Ectodermal cell (in vitro differentiated cells): ENCODE measurements at regions not wholly inside any gene's neighbourhood (a gene's known extent, or its start where the extent isn't known, plus 50 kb on each side); places are given as distances from the start of the nearest gene placed in this dataset.

Source experiments
- H3K27ac ChIP-seq: 2 replicates; pipeline ENCODE4 v1.7.0; 2013; ENCODE audit warnings: mild to moderate bottlenecking, low read depth, low read length; ENCODE audit not compliant: insufficient read depth, poor library complexity, severe bottlenecking
- H3K27me3 ChIP-seq: 2 replicates; pipeline ENCODE4 v1.7.0; 2013; ENCODE audit warnings: mild to moderate bottlenecking, low read length; ENCODE audit not compliant: insufficient read depth, control insufficient read depth, poor library complexity, severe bottlenecking
- H3K36me3 ChIP-seq: one replicate; pipeline ENCODE4 v1.7.0; 2013; ENCODE audit warnings: low read length; ENCODE audit not compliant: control insufficient read depth, insufficient read depth
- H3K4me1 ChIP-seq: one replicate; pipeline ENCODE4 v1.7.0; 2013; ENCODE audit warnings: low read length; ENCODE audit not compliant: control insufficient read depth, insufficient read depth
- H3K4me3 ChIP-seq: 2 replicates; pipeline ENCODE4 v1.7.0; 2013; ENCODE audit warnings: low read depth, low read length, control low read depth; ENCODE audit not compliant: insufficient read depth
- H3K9me3 ChIP-seq: 2 replicates; pipeline ENCODE4 v1.7.0; 2013; ENCODE audit warnings: mild to moderate bottlenecking, low read length, moderate library complexity; ENCODE audit not compliant: control insufficient read depth
- WGBS, 2 experiments: methylation state at CpG; one replicate each; pipeline ENCODE4 v1.1.7; 2013; ENCODE audit warnings: missing lambda C conversion rate in 2 of 2; 5-methylcytosine and 5-hydroxymethylcytosine counted together

DNA sequence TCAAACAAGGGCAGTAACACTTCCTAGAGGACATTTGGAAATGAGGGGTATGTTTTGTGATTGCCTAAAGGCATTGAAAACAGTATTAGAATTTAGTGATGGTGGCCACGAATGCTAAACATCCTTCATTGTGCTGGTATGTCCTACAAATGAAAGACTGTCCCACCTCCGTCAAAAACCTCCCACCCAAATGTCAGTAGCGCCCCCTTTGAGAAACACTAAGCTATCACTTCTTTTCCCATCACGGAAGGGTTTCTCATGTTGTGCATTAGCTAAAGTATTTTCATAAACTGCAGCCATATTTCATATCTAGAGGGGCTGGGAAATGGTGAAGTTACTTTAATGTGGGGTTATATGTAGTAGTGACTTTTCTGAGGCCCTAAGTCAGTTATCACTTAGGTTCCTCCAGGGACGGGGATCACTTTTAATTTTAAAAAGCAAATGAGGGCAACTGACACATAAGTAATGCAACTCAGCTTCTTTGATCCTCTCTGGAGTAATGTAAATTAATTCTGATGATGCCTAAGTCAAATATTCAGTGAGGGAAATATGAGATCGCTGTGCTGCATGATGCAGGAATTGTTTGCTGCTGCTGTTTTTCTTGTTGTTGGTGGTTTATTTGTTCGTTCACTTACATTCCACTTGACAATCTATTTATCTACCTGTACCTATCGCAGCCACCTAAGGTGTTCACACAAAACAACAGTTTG is 1403.4 kb upstream of the TENM4 start:
- H3K27me3 ChIP-seq, result no peaks in the 10 kb centered on the region
- H3K4me3 ChIP-seq, result no peak overlapping the region
- H3K36me3 ChIP-seq, result no peaks in the 10 kb centered on the region
- no peaks in the 10 kb centered on the region for H3K9me3 ChIP-seq
- H3K4me1 ChIP-seq, result no peaks in the 10 kb centered on the region
- WGBS, 2 experiments, result 82 to 83% methylated on average over 7 to 8 of the region's 8 CpGs
- H3K27ac ChIP-seq, result no peak overlapping the region

DNA sequence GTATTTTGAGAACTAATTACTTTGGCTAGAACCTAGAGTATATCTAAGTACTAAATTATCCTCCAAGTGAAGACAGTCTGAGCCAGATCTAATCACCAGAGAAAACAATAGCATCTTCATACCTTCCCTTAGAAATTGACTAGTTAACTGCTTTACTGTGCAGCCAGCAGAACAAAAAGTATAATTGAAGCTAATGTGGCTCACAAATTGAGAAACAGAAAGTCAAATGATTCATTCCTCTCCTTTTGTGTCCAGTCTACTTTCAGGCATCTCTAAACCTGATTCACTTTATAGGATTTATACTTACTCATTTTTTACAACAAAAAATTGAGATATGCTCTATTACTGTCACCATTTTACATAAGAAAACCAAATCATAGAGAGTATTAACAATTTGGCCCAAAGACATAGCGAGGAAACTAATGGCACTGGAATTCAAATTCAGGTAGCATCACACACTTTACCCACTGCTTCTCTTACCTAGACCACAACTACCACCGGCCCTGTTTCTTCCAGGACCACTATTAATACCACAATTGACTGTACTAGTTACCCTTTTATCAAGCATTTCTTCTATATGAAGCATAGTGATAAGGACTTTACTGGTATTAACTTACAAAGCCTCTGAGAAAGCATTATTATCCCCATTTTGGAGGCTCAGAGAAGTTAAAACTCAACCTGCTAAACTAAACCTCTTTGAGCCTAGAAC is 1402.6 kb upstream of the TENM4 start:
- no peaks in the 10 kb centered on the region for H3K9me3 ChIP-seq
- WGBS, 2 experiments, result 88 to 98% methylated on average over 2 of the region's 2 CpGs
- H3K4me3 ChIP-seq, result no peak overlapping the region
- H3K4me1 ChIP-seq, result no peaks in the 10 kb centered on the region
- H3K27me3 ChIP-seq, result no peaks in the 10 kb centered on the region
- H3K36me3 ChIP-seq, result no peaks in the 10 kb centered on the region
- no peak overlapping the region for H3K27ac ChIP-seq

DNA sequence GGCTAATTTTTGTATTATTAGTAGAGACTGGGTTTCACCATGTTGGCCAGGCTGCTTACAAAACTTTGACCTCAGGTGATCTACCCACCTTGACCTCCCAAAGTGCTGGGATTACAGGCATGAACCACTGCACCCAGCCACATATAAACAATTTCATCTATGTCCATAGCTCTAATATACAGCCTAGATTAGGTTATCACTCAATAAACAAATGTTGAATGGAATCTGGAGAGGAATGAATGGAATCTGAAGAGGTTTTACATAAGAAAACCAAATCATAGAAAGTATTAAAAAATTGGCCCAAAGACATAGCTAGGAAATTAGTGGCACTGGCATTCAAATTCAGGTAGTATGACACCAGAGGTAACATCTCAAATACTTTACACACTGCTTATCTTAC is 1401.4 kb upstream of the TENM4 start:
- Histone ChIP-seq H3K27me3 (no peaks in the 10 kb centered on the region), H3K36me3 (no peaks in the 10 kb centered on the region), H3K4me3 (no peak overlapping the region), H3K9me3 (no peaks in the 10 kb centered on the region), H3K27ac (no peak overlapping the region), H3K4me1 (no peaks in the 10 kb centered on the region)

DNA sequence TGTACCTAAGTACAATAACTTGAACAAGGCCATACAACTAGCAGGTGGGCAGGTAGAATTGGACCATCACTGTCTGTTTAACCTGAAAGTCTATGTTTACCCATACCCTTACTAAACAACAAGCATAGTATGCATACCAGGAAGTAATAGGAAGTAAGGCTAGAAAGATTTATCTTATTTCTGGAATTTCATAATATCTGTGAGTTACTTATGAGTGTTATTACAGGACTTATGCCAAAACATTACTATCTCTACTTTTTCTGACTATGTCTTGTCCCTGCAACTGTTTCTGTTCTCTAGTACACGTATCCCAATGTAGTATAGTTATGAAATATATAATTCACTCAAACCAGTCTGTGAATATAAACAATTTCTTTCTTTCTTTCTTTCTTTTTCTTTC is 1400.8 kb upstream of the TENM4 start:
- H3K9me3 ChIP-seq, result no peaks in the 10 kb centered on the region
- no peaks in the 10 kb centered on the region for H3K36me3 ChIP-seq
- WGBS, 2 experiments, result no CpG with 5 or more reads among the region's 1 CpG
- no peak overlapping the region for H3K4me3 ChIP-seq
- H3K27ac ChIP-seq, result no peak overlapping the region
- H3K4me1 ChIP-seq, result no peaks in the 10 kb centered on the region
- no peaks in the 10 kb centered on the region for H3K27me3 ChIP-seq

DNA sequence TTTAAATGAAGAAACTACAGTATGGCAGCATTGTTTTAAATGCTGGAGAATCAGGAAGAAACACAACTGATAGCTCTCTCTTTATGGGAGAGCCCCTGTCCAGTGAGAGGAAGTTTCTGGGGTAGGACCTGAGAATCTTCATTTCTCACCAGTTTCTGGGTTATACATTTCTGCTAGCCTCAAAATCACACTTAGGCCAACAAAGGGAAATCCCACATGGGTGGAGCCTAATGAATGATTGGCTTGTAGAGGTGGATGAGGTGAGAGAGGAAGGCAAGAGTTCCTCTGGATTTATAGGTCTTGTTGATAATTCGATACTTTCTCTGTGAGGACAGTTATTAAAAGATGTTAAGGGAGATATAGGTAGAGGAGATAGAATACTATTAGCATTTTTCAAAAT is 1397.3 kb upstream of the TENM4 start:
- no peak overlapping the region for H3K27ac ChIP-seq
- H3K27me3 ChIP-seq, result no peaks in the 10 kb centered on the region
- no peaks in the 10 kb centered on the region for H3K36me3 ChIP-seq
- H3K4me3 ChIP-seq, result no peak overlapping the region
- no peaks in the 10 kb centered on the region for H3K4me1 ChIP-seq
- WGBS, 2 experiments, result 90 to 100% methylated on average over 1 of the region's 1 CpG
- H3K9me3 ChIP-seq, result no peaks in the 10 kb centered on the region

DNA sequence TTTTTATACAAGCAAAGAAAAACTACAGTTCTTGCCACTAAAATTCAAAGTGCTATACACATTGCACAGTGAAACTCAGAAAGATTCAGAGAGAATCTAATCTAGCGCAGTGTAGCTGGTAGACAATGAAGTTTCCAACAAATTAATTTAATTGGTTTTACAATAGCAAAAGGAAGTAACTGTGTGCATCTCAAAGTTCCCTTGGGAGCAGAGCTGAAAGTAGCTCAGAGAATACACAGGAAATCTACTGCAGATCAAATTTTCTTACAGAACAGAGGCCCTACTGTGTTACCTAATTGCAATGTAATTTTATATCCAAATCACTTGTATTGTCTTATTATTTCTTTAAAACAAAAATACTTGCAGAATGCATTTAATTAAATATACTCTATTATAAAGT is 1396.2 kb upstream of the TENM4 start:
- 100% methylated on average over 1 of the region's 1 CpG for WGBS, 2 experiments
- no peaks in the 10 kb centered on the region for H3K9me3 ChIP-seq
- H3K4me1 ChIP-seq, result no peaks in the 10 kb centered on the region
- no peak overlapping the region for H3K27ac ChIP-seq
- H3K27me3 ChIP-seq, result no peaks in the 10 kb centered on the region
- H3K4me3 ChIP-seq, result no peak overlapping the region
- H3K36me3 ChIP-seq, result no peaks in the 10 kb centered on the region

DNA sequence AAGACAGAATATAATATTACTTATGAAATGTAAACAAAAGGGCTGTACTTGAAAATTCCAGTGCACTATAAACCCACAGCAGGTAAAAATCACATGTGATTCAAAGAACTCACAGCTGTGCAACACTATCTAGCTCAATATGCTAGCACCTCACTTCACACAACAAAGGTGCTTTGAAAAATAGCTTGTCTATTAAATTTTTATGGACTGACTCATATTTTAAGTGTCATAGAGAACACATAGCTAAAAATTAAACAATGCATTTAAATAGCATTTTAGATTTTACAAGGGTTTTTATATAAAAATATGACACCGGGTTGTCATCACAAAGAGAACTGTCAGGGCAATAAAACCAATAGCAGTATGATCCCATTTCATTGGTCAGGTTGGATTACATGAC is 1390.5 kb upstream of the TENM4 start:
- 89 to 100% methylated on average over 1 of the region's 1 CpG for WGBS, 2 experiments
- no peaks in the 10 kb centered on the region for H3K36me3 ChIP-seq
- no peaks in the 10 kb centered on the region for H3K9me3 ChIP-seq
- no peak overlapping the region for H3K4me3 ChIP-seq
- no peaks in the 10 kb centered on the region for H3K27me3 ChIP-seq
- no peaks in the 10 kb centered on the region for H3K4me1 ChIP-seq
- H3K27ac ChIP-seq, result no peak overlapping the region

DNA sequence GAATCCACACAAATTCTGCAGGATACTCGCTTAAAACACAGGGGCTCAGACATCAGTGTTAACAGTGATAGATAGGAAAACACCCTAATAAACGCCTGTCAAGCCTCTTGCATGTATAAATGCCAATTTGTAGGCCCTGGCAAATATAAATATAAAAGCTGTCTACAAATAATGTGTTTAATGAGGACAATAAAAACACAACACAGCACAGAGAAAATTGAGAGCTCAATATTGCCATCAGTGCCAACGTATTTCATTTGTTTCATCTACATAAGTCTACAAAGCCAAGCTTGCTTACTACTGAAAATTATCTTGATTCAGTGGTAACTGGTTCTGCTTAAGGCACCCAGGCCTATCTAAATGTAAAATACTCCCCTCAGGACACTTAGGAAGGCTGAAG is 1387.0 kb upstream of the TENM4 start:
- Histone ChIP-seq H3K27me3 (no peaks in the 10 kb centered on the region), H3K4me1 (no peaks in the 10 kb centered on the region), H3K4me3 (no peak overlapping the region), H3K27ac (no peak overlapping the region), H3K36me3 (no peaks in the 10 kb centered on the region), H3K9me3 (no peaks in the 10 kb centered on the region)
- 69 to 88% methylated on average over 3 of the region's 3 CpGs for WGBS, 2 experiments

DNA sequence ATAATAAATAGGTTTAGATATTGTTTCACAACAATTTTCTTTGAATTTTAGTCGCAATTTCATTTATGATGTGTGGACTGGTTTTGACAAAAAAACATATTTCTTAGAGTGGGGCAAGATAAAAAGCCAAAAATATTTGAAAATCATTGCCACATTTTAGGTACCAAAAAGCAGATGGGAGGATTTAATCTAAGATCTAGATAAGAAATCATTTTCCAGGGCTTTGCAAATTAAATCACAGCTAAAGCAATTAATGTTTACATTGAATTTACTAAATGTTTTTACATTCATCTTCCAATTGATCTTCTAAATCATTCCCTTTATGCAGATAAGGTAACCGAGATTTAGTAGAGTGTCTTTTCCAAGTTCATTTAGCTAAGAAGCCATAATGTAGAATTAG is 1386.0 kb upstream of the TENM4 start:
- H3K36me3 ChIP-seq, result no peaks in the 10 kb centered on the region
- no peak overlapping the region for H3K27ac ChIP-seq
- no peaks in the 10 kb centered on the region for H3K27me3 ChIP-seq
- H3K4me1 ChIP-seq, result no peaks in the 10 kb centered on the region
- WGBS, 2 experiments, result 91 to 100% methylated on average over 1 to 2 of the region's 2 CpGs
- no peaks in the 10 kb centered on the region for H3K9me3 ChIP-seq
- no peak overlapping the region for H3K4me3 ChIP-seq

DNA sequence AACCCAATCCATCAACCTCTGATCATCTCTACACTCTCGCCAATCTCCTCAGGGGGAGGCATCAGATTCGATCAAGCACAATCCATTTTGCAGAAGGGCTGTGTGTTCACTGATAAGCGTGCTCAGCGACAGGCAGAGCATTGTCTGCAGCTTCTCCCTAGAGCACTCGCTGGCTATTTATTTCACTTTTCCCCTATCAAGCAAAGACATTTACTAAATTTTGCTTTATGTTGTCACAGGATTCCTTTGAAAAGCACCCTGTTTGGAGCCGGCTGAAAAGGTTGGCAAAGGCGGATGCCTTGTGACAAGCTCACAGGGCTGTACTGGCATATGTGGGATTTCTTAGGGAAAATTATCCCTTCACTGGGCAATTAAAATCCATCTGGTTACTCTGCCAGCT is 1381.5 kb upstream of the TENM4 start:
- H3K4me1 ChIP-seq, result no peaks in the 10 kb centered on the region
- H3K27ac ChIP-seq, result no peak overlapping the region
- no peak overlapping the region for H3K4me3 ChIP-seq
- WGBS, 2 experiments, result 93 to 94% methylated on average over 7 of the region's 7 CpGs
- no peaks in the 10 kb centered on the region for H3K36me3 ChIP-seq
- H3K27me3 ChIP-seq, result no peaks in the 10 kb centered on the region
- H3K9me3 ChIP-seq, result no peaks in the 10 kb centered on the region
